Smooth muscle cell (in vitro differentiated cells): ENCODE measurements at regions not wholly inside any gene's neighbourhood (a gene's known extent, or its start where the extent isn't known, plus 50 kb on each side); places are given as distances from the start of the nearest gene placed in this dataset.

ENCODE experiments used
- DNase-seq: peaks from one replicate; lab custom pipeline; 2025; ENCODE audit not compliant: unreplicated experiment; lab: John Stamatoyannopoulos, UW
- H2AFZ ChIP-seq: fragments of 200-600 bp; sonication (generic); 2 replicates; pipeline ENCODE4 v1.6.0; 2016; ENCODE audit warnings: antibody characterized with exemption, low read depth, mild to moderate bottlenecking
- H3F3A ChIP-seq: fragments of 200-600 bp; sonication (generic); 2 replicates; pipeline ENCODE4 v1.6.0; 2017; ENCODE audit warnings: antibody characterized with exemption, low read depth
- H3K27ac ChIP-seq: fragments of 200-600 bp; sonication (generic); 2 replicates; pipeline ENCODE4 v1.5.1; 2016; ENCODE audit warnings: low read depth, mild to moderate bottlenecking
- H3K27me3 ChIP-seq: fragments of 200-600 bp; sonication (generic); 2 replicates; pipeline ENCODE4 v1.6.1; 2016; ENCODE audit warnings: low read depth, mild to moderate bottlenecking
- H3K36me3 ChIP-seq: fragments of 200-600 bp; sonication (generic); 2 replicates; pipeline ENCODE4 v1.5.1; 2016; ENCODE audit warnings: low read depth
- H3K4me1 ChIP-seq: fragments of 200-600 bp; sonication (generic); 2 replicates; pipeline ENCODE4 v1.5.1; 2016; ENCODE audit warnings: low read depth
- H3K4me2 ChIP-seq: fragments of 200-600 bp; sonication (generic); 2 replicates; pipeline ENCODE4 v1.6.0; 2016; ENCODE audit warnings: mild to moderate bottlenecking
- H3K4me3 ChIP-seq: fragments of 200-600 bp; sonication (generic); 2 replicates; pipeline ENCODE4 v1.5.1; 2016; ENCODE audit warnings: mild to moderate bottlenecking
- H3K79me2 ChIP-seq: fragments of 200-600 bp; sonication (generic); 2 replicates; pipeline ENCODE4 v1.6.0; 2016; ENCODE audit warnings: low read depth, mild to moderate bottlenecking
- H3K9ac ChIP-seq: fragments of 200-600 bp; sonication (generic); 2 replicates; pipeline ENCODE4 v1.6.0; 2016; ENCODE audit warnings: low read depth
- H3K9me3 ChIP-seq: fragments of 200-600 bp; sonication (generic); replicated peaks from 2 replicates; pipeline ENCODE4 v1.5.1; 2016; ENCODE audit warnings: low read depth
- H4K20me1 ChIP-seq: fragments of 200-600 bp; sonication (generic); 2 replicates; pipeline ENCODE4 v1.6.0; 2016; ENCODE audit warnings: low read depth
- CTCF ChIP-seq: fragments of 200-600 bp; sonication (generic); IDR thresholded peaks from 2 replicates; pipeline ENCODE4 v1.5.1; 2017; ENCODE audit warnings: borderline replicate concordance, mild to moderate bottlenecking, antibody characterized with exemption; ENCODE audit not compliant: insufficient read depth, poor library complexity, severe bottlenecking
- WGBS: methylation state at CpG from one replicate; pipeline ENCODE4 v1.1.7; 2016; ENCODE audit warnings: low lambda C conversion rate; 5-methylcytosine and 5-hydroxymethylcytosine counted together

GRCh38 chr6:165805067-165805555, 142.1 kb upstream of the PDE10A start:
- peak overlapping the region; percentile 82 for H3K4me2 ChIP-seq

GRCh38 chr6:165804331-165805066, 141.5 kb upstream of the PDE10A start:
- Histone ChIP-seq H3K36me3 (no peaks in the 10 kb centered on the region), H3K4me3 (peak overlapping the region; percentile 36), H3F3A (no peaks in the 10 kb centered on the region), H2AFZ (no peak overlapping the region), H3K27ac (no peak overlapping the region), H3K9me3 (no peaks in the 10 kb centered on the region), H3K79me2 (no peaks in the 10 kb centered on the region), H3K9ac (no peak overlapping the region), H3K27me3 (peaks cover 51% of the 10 kb centered on the region), H3K4me2 (peak overlapping the region; percentile 82), H3K4me1 (no peaks in the 10 kb centered on the region), H4K20me1 (no peaks in the 10 kb centered on the region)
- TF ChIP-seq CTCF: no peak
- DNase-seq: no peak
- WGBS: 29% methylated on average over 15 of the region's 61 CpGs

More at GRCh38 chr6:165805067-165805555, 142.1 kb upstream of the PDE10A start:
- Histone ChIP-seq H2AFZ (no peak overlapping the region), H3K79me2 (no peaks in the 10 kb centered on the region), H4K20me1 (no peaks in the 10 kb centered on the region), H3K27me3 (peaks cover 51% of the 10 kb centered on the region), H3K4me3 (peak overlapping the region; percentile 36), H3K9ac (no peak overlapping the region), H3K9me3 (no peaks in the 10 kb centered on the region), H3K4me1 (no peaks in the 10 kb centered on the region), H3K36me3 (no peaks in the 10 kb centered on the region), H3F3A (no peaks in the 10 kb centered on the region), H3K27ac (no peak overlapping the region)
- TF ChIP-seq CTCF: no peak
- DNase-seq: no peak
- WGBS: 43% methylated on average over 20 of the region's 39 CpGs

GRCh38 chr6:165800337-165800736, 137.3 kb upstream of the PDE10A start:
- H3K36me3 ChIP-seq: no peaks in the 10 kb centered on the region
- 69% methylated on average over 10 of the region's 10 CpGs for WGBS
- H3K9me3 ChIP-seq: no peaks in the 10 kb centered on the region
- H3K27me3 ChIP-seq: peaks cover 23% of the 10 kb centered on the region
- H2AFZ ChIP-seq: no peak overlapping the region
- no peak for DNase-seq
- H3K79me2 ChIP-seq: no peaks in the 10 kb centered on the region
- no peak overlapping the region for H3K4me3 ChIP-seq
- H4K20me1 ChIP-seq: no peaks in the 10 kb centered on the region
- peak overlapping the region; percentile 48 for H3K4me2 ChIP-seq
- H3K27ac ChIP-seq: no peak overlapping the region
- no peaks in the 10 kb centered on the region for H3F3A ChIP-seq
- no peaks in the 10 kb centered on the region for H3K4me1 ChIP-seq
- no peak overlapping the region for H3K9ac ChIP-seq
- TF ChIP-seq CTCF: no peak
